ENCODE measurements at regions not wholly inside any gene's neighbourhood (a gene's known extent, or its start where the extent isn't known, plus 50 kb on each side); places are given as distances from the start of the nearest gene placed in this dataset.
"Not testable (repeated sequence)": the region's sequence is repeated elsewhere in the genome, so short reads cannot be mapped to it uniquely, and the experiment has no call there.

GRCh38 chrX:27222661-27223060 lies 240.5 kb downstream of the PPP4R3C start:
- in situ Hi-C loops (cut with HindIII; ENCODE audit: low pct_unique_long_range_greater_than_20kb, low sequenced_read_pairs): no loop called here
- DNase-seq (ENCODE audit: low read depth): no peak

GRCh38 chrX:27186671-27187070 lies 276.5 kb downstream of the PPP4R3C start:
- in situ Hi-C loops (cut with HindIII; ENCODE audit: low pct_unique_long_range_greater_than_20kb, low sequenced_read_pairs): no loop called here
- peak; percentile 2 for DNase-seq (ENCODE audit: low read depth)

- in situ Hi-C loops (cut with HindIII; ENCODE audit: low pct_unique_long_range_greater_than_20kb, low sequenced_read_pairs): no loop called here
- no peak for DNase-seq (ENCODE audit: low read depth)
Observed at GRCh38 chrX:27163236-27163635, 299.9 kb downstream of the PPP4R3C start.

- in situ Hi-C loops (cut with HindIII; ENCODE audit: low pct_unique_long_range_greater_than_20kb, low sequenced_read_pairs): no loop called here
Observed at GRCh38 chrX:27162496-27162895, 300.6 kb downstream of the PPP4R3C start.

GRCh38 chrX:27156921-27157320 lies 306.2 kb downstream of the PPP4R3C start:
- DNase-seq (ENCODE audit: low read depth); in situ Hi-C loops (cut with HindIII; ENCODE audit: low pct_unique_long_range_greater_than_20kb, low sequenced_read_pairs): not testable (repeated sequence)

More at GRCh38 chrX:27162496-27162895, 300.6 kb downstream of the PPP4R3C start:
- no peak for DNase-seq (ENCODE audit: low read depth)

- in situ Hi-C loops (cut with HindIII; ENCODE audit: low pct_unique_long_range_greater_than_20kb, low sequenced_read_pairs): no loop called here
- no peak for DNase-seq (ENCODE audit: low read depth)
Observed at GRCh38 chrX:27136325-27136724, 326.8 kb downstream of the PPP4R3C start.

- in situ Hi-C loops (cut with HindIII; ENCODE audit: low pct_unique_long_range_greater_than_20kb, low sequenced_read_pairs): no loop called here
- no peak for DNase-seq (ENCODE audit: low read depth)
Observed at GRCh38 chrX:27132862-27133261, 330.3 kb downstream of the PPP4R3C start.

- DNase-seq (ENCODE audit: low read depth); in situ Hi-C loops (cut with HindIII; ENCODE audit: low pct_unique_long_range_greater_than_20kb, low sequenced_read_pairs): not testable (repeated sequence)
Observed at GRCh38 chrX:27087176-27087575, 376.0 kb downstream of the PPP4R3C start.

- DNase-seq (ENCODE audit: low read depth): no peak
- in situ Hi-C loops (cut with HindIII; ENCODE audit: low pct_unique_long_range_greater_than_20kb, low sequenced_read_pairs): no loop called here
Observed at GRCh38 chrX:27086237-27086636, 376.9 kb downstream of the PPP4R3C start.

- in situ Hi-C loops (cut with HindIII; ENCODE audit: low pct_unique_long_range_greater_than_20kb, low sequenced_read_pairs): no loop called here
- DNase-seq (ENCODE audit: low read depth): no peak
Observed at GRCh38 chrX:27085346-27085745, 377.8 kb downstream of the PPP4R3C start.

- no peak for DNase-seq (ENCODE audit: low read depth)
- in situ Hi-C loops (cut with HindIII; ENCODE audit: low pct_unique_long_range_greater_than_20kb, low sequenced_read_pairs): no loop called here
Observed at GRCh38 chrX:27078371-27078770, 384.8 kb downstream of the PPP4R3C start.

- in situ Hi-C loops (cut with HindIII; ENCODE audit: low pct_unique_long_range_greater_than_20kb, low sequenced_read_pairs): no loop called here
- DNase-seq (ENCODE audit: low read depth): no peak
Observed at GRCh38 chrX:27057883-27058282, 405.3 kb downstream of the PPP4R3C start.

GRCh38 chrX:27039332-27039731 lies 423.8 kb downstream of the PPP4R3C start:
- DNase-seq (ENCODE audit: low read depth): no peak
- in situ Hi-C loops (cut with HindIII; ENCODE audit: low pct_unique_long_range_greater_than_20kb, low sequenced_read_pairs): no loop called here

GRCh38 chrX:27008486-27008885 lies 454.7 kb downstream of the PPP4R3C start:
- in situ Hi-C loops (cut with HindIII; ENCODE audit: low pct_unique_long_range_greater_than_20kb, low sequenced_read_pairs): no loop called here
- DNase-seq (ENCODE audit: low read depth): no peak

GRCh38 chrX:26999634-27000033 lies 463.5 kb downstream of the PPP4R3C start:
- in situ Hi-C loops (cut with HindIII; ENCODE audit: low pct_unique_long_range_greater_than_20kb, low sequenced_read_pairs): no loop called here
- no peak for DNase-seq (ENCODE audit: low read depth)

GRCh38 chrX:26958261-26958660 lies 504.9 kb downstream of the PPP4R3C start:
- in situ Hi-C loops (cut with HindIII; ENCODE audit: low pct_unique_long_range_greater_than_20kb, low sequenced_read_pairs): no loop called here
- DNase-seq (ENCODE audit: low read depth): no peak

- in situ Hi-C loops (cut with HindIII; ENCODE audit: low pct_unique_long_range_greater_than_20kb, low sequenced_read_pairs): no loop called here
- no peak for DNase-seq (ENCODE audit: low read depth)
Observed at GRCh38 chrX:26954029-26954428, 509.1 kb downstream of the PPP4R3C start.

GRCh38 chrX:26952213-26952612 lies 510.9 kb downstream of the PPP4R3C start:
- in situ Hi-C loops (cut with HindIII; ENCODE audit: low pct_unique_long_range_greater_than_20kb, low sequenced_read_pairs): no loop called here
- no peak for DNase-seq (ENCODE audit: low read depth)

- in situ Hi-C loops (cut with HindIII; ENCODE audit: low pct_unique_long_range_greater_than_20kb, low sequenced_read_pairs): no loop called here
- no peak for DNase-seq (ENCODE audit: low read depth)
Observed at GRCh38 chrX:26927419-26927818, 535.7 kb downstream of the PPP4R3C start.

GRCh38 chrX:26925088-26925487 lies 538.1 kb downstream of the PPP4R3C start:
- no peak for DNase-seq (ENCODE audit: low read depth)

GRCh38 chrX:26922278-26922677 lies 540.9 kb downstream of the PPP4R3C start:
- in situ Hi-C loops (cut with HindIII; ENCODE audit: low pct_unique_long_range_greater_than_20kb, low sequenced_read_pairs): no loop called here
- no peak for DNase-seq (ENCODE audit: low read depth)

More at GRCh38 chrX:26925088-26925487, 538.1 kb downstream of the PPP4R3C start:
- in situ Hi-C loops (cut with HindIII; ENCODE audit: low pct_unique_long_range_greater_than_20kb, low sequenced_read_pairs): no loop called here

Data from Caki2 (cell line).